NCI-H1417 (cell line): ENCODE measurements at regions not wholly inside any gene's neighbourhood (a gene's known extent, or its start where the extent isn't known, plus 50 kb on each side); places are given as distances from the start of the nearest gene placed in this dataset.
"Not testable (repeated sequence)": the region's sequence is repeated elsewhere in the genome, so short reads cannot be mapped to it uniquely, and the experiment has no call there.

Source experiments
- DNase-seq, 3 experiments: peaks; one replicate each; lab custom pipeline; 2025; lab: John Stamatoyannopoulos, UW

DNA sequence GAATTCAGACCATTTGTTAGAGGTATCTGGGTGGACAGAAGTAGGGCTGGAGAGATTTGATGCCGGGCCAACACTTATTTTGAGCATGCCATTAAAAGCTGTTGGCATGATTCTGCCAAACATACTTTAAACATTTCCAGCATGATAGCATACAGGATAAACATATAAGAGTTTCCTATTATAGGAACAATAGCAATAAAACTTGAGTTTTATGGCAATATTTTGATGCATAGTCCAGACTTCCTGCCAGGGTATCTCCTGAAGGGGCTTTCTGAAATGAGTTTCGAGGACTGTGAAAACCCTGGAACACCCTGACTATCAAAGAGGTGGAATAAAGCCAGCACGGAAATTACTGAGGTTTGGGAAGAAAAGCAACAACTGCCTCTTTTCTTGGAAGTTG lies 1398.0 kb upstream of the NXPH2 start:
- DNase-seq, result no peak

DNA sequence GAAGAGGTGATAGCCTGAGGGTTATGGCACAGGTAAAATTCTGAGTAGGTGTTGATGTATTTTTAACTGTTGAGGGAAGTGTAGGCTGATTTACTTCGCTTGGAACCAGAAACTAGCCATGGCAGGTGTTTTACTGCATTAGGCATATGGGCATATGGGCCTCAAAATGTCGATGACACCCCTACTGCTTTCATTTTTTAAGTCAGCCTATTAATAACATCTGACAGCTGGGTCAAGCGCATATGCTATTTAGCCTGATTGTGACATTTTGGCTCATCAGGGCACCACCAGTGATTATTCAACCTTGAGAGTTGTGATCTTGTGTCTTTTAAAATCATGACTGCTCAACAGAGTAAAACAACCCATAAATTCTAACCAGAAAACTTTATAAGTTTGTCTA lies 1396.9 kb upstream of the NXPH2 start:
- no peak for DNase-seq

DNA sequence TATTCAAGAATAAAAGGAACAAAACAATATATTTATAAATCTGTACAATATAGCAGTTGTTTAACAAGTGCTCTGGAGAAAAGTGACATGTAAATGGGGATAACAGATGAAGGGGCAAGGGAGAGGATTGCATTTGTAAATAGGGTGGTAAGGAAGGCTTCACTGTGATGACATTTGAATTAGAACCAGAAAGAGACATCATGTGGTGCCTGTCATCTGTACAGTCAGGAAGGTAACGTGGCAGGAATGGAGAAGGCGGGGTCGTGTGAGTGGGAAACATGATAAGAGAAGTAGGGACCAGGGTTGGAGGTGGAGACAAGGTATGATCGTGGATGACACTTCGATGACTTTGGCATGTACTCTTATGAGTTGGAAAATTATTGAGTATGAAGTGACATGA lies 1393.6 kb upstream of the NXPH2 start:
- no peak for DNase-seq

DNA sequence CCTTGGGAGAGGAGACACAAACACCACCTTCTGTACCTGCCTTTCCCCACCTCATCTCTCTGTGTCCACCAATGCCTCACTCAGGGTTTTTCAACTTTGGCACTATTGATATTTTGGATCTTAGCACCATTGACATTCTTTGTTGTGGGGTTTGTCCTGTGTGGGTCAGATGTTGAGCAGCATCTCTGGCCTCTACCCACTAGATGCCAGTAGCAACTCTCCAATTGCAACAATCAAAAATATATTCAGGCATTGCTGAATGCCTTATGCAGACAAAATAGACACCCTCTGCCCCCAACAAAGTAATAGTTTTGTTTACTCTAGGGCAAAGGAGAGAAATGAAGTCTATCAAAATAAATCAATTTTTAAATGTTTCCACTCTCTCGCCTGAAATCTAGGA lies 1384.3 kb upstream of the NXPH2 start:
- DNase-seq, result no peak

DNA sequence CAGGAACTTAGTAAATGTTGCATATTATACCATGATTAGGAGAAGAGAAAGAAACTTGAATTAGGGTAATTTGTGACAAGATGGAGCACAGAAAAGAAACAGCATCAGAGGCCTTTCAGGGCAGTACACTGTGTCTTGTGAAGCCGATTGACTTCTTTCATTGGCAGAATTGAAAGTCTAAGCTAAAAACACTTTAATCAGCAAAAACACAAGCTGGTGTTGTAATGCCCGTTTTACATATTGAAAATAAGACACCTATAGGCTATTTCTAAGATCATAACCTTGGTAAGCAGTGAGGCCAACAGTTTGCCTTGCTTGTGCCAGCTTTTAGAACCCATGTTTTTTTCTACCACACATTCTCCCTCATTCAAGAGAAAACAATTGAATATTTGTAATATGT lies 1378.1 kb upstream of the NXPH2 start:
- no peak for DNase-seq

DNA sequence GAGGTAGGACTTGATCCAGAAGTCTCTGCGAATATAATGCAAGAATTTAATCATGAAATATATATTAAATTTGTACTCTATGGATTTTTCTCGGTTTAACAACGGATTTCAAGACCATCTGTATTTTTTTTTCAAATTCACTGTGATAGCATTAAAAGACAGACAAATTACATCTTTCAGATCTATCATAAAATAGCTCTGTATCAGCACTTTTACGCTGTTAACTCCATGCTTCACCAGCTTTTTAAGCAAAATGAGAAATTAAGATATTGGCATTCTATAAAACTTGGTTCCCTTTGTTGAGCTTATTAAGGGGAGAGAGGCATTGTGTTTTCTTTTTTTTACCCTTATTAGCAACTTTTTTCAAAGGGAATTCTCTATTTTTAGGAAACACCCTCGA lies 1377.6 kb upstream of the NXPH2 start:
- no peak for DNase-seq

DNA sequence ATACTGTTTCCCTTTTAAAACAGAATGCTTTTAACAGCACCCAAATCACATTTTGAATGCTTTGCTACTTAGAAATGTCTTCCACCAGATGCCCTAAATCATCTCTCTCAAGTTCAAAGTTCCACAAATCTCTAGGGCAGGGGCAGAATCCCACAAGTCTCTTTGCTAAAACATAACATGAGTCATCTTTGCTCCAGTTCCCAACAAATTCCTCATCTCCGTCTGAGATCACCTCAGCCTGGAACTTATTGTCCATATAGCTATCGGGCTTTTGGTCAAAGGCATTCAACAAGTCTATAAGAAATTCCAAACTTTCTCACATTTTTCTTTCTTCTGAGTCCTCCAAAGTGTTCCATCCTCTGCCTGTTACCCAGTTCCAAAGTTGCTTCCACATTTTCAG lies 1374.5 kb upstream of the NXPH2 start:
- DNase-seq, result no peak

DNA sequence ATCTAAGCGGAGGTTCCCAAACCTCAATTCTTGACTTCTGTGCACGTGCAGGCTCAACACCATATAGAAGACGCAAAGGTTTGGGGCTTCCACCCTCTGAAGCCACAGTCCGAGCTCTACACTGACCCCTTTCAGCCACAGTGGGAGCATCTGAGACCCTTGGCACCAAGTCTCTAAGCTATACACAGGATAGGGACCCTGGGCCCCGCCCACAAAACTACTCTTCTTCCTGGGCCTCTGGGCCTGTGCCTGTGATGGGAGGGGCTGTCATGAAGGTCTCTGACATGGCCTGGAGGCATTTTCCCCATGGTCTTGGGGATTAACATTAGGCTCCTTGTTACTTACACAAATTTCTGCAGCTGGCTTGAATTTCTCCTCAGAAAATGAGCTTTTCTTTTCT lies 1374.1 kb upstream of the NXPH2 start:
- no peak for DNase-seq

DNA sequence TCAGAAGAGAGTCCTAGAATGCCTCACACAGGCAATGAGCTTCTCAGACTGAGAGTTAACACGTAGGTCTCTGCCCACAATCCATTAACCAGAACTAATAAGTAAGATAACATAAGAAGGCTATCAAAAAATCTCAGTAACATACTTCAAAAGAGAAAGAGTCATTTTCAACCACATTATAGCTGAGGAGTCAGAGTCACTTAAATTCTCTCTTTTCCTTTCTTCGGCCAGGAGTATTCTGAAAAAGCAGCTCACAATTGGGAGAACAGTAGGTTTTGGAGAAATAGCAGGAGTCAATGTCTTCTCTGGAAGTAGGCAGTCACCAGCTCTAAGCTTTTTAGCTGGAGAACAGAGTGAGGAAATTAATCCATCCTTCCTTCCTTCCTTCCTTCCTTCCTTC lies 1364.4 kb upstream of the NXPH2 start:
- no peak for DNase-seq

DNA sequence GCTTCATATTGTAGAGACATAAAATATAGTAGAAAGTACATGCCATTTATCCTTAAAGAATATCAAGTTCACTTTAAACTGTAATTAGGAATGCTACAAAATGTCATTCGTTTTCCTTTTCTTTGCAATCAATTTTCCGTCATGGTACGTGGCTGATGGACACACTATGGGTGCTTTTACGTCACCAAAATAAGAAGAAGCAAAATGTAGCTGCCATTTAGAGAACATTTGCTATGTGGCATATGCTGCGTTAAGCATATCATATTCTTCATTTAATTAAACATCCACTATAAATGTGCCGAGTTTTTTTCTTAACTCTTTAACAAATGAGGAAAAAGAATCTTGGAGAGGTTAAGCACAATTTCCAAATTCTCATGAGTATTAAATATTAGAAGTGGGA lies 1358.5 kb upstream of the NXPH2 start:
- no peak for DNase-seq

DNA sequence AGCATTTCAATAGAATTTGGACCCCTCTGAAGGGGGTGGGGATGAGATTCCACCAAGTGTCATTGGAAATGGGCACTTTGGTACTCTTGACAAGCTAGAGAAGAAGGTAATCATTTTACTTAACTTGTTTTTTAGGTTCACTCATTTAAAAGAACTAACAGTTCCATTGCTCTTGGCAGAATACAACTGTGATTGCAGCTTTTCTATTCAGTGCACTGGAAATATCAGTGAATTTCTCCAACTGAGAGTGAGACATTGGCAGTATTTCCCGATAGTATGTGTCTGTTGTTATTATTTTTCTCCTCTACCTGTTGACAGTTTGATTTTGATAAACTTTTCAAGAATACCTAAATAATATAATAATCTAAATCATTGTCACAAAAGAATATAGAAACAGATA lies 1356.7 kb upstream of the NXPH2 start:
- no peak for DNase-seq

DNA sequence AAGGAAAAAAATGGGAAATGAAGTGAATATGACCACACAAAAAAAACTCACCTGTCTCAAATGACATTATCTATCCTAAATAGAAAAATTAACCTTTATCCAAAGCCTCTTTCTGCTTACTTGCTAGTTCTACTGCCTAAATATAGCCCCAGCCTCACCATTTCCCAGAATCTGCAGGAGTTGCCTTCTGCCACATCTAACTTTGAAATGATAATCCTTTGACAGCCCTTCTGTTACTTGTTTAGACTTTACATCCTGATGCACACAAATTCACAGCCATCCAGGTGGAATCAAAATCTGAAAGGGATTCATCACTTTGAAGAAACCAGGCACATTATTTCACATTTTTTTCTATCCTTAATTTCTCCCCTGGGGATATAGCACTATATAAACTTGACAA lies 1356.2 kb upstream of the NXPH2 start:
- no peak for DNase-seq

DNA sequence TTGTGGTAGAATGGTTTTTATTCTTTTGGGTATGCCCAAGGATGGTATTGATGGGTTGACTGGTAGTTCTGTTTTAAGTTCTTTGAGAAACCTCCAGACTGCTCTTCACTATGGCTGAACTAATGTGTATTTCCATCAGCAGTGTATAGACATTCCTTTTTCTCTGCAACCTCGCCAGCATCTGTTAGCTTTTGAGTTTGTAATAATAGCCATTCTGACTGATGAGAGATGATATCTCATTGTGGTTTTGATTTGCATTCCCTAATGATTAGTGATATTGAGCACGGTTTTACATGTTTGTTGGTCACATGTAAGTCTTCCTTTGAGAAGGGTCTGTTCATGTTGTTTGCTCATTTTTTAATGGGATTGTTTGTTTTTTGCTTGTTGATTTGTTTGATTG lies 1348.7 kb upstream of the NXPH2 start:
- DNase-seq, result no peak

DNA sequence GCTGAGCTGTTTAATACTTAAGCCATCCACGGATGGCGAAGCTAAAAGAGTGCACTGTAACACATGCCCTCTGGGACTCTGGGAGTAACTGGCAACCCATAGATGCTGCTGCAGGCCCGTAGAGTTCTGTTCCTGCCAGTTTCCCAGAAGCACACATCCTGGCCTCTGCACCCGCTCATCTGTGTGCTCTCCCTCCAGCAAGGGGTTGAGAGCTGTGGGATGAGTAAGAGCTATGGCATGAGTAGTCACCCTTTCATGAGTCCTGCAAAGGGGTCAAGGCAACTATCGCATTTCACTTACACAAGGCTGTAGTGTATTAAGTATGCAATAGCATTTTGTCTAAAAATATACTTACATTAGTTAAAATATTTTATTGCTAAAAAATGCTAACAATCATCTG lies 1341.8 kb upstream of the NXPH2 start:
- DNase-seq, result no peak

DNA sequence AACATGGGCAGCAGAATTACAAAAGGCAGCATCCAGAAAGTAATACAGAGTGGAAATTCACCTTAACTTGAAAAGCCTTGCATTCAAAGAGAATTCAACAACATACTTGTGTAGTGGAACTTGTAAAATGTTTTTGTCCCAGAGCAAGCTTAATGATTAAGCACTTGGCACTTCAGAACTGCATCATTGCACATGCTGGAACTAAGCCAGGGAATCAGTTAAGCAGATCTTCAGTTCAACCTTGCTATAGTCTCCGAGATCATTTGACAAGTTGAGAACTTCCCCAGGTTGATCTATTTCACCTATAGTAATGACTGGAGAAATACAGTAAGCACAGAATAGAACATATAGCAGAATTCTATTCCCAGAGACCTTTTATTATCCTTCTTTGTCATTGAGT lies 1337.2 kb upstream of the NXPH2 start:
- DNase-seq, result no peak

DNA sequence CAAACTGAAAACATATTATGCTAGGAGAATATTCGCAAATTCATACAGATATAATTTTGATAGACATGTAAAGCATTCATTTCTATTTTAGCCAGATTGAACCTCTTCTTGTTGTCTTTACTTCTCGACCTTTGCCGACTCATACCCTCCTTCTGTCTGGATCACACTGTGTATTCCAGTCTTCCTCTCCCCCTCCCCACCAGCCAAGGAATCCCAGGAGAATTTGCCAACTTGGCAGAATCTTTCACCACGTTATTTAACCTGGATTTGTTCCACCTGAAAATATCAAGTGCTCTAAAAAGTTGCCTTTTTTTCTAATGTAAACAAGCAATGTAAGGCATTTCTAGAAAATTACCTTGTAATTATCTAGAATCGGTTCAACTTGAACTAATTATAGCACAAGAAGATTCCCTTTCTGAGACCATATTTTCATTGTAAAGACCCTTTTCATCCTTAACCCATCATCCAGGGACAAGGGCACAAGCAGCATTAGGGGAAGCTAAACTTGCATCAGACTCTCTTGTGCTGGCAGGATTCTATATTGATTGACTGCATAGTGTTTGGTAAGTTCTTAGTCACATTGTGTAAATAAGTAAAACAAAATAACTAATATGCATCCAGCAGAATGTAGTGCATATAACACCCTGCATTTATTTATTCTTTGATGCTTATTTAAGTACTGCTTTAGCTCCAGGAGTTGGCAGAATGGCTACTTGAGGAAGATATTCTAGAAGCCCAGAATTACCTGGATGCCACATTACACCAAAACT lies 1328.7 kb upstream of the NXPH2 start:
- no peak for DNase-seq

DNA sequence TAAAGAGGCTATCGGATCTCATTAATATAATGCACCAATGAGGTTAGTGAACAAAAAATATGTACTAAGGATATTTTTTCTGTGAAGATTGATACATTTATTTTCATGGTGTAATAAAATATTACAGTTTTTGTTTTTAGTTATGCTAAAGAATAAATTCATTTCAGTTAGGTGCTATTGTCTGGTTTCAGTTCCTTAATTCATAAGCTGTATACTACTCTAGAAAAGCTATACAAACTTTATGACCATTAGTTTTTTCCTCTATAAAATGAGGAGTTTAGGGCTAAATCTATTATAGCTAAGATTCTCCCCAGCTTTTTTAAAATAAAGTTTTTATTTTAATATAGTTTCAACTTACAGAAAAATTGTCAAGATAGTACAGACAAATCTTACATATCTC lies 1311.7 kb upstream of the NXPH2 start:
- DNase-seq, result no peak

DNA sequence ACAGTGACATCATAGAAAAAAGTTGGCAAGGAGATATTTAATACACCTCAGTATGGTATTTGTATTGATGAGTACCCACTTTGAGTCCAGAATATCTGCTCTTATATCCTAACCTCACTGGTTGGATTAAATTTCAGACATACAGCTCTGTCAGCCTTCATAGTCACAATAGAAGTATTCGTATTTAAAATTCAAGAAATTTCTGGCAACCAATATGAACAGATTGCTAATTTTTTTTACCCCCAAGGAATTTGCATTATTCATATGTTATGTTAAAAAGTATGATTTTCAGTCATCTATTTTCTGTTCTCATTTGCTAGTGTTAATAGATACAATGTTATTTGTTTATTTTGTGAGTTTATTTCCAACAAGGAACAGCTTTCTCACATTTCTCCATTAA lies 1306.8 kb upstream of the NXPH2 start:
- no peak for DNase-seq

DNA sequence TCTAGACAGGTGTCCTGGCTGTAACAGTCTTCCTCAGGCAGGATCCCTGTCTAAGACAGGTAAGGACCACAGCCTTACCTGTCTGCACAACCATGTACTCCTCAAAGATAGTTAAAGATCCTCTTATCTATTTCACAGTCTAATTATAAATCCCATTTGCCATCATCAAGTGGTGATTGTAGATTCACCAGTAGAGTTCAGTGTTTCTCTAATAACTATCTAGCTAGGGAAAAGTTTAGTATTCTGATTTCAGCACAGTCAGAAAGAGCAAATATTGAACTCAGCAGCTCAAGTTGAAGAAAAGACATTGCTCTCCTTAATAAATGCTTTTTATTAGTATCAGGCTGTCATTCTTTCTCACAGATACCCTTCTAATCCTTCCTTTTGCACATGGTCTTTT lies 1305.5 kb upstream of the NXPH2 start:
- DNase-seq, result peak in 1 of 3 experiments; percentile 31

DNA sequence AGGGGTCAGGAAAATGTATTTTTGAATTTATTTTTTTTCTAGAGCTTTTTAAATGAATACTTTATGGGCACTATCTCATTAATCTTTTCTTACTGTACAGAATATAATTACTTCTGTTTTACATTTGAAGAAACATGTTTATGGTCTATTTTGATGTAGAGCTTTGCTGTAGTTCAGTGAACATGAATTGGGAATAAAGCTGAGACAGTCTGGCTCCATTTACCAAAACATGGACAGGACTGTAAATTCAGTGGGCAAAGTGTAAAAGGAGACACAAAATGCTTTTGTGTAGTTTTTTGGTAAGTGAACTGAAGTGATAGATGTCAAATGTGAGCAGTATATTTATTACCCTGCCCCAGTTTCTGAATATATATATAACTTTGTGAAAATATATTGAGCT lies 1298.8 kb upstream of the NXPH2 start:
- DNase-seq, result no peak

DNA sequence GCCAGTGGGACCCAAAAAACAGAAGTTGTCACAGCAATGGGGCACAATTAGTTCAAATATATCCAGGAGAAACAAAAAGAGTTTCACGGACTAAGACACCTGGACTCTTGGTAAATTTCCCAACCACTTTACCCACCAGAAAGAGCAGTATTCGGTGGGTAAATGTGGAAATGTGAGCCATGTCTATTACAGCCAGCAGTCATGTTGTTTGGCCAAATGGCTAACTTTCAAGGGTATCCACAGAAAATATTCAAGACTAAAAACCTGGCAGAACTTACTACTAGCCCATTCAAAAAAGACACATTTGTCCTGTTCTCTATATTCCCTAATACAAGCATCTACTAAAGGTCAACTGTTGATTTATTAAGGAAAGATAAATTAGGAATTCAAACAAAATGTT lies 1296.0 kb upstream of the NXPH2 start:
- no peak for DNase-seq

DNA sequence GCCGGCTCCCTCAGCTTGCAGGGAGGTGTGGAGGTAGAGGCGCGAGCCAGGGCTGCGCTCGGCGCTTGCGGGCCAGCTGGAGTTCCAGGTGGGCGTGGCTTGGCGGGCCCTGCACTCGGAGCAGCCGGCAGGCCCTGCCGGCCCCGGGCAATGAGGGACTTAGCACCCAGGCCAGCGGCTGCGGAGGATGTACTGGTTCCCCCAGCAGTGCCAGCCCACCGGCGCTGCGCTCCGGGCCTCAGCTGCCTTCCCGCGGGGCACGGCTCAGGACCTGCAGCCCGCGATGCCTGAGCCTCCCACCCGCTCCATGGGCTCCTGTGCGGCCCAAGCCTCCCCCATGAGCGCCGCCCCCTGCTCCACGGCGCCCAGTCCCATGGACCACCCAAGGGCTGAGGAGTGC lies 1293.6 kb upstream of the NXPH2 start:
- not testable (repeated sequence) for DNase-seq

DNA sequence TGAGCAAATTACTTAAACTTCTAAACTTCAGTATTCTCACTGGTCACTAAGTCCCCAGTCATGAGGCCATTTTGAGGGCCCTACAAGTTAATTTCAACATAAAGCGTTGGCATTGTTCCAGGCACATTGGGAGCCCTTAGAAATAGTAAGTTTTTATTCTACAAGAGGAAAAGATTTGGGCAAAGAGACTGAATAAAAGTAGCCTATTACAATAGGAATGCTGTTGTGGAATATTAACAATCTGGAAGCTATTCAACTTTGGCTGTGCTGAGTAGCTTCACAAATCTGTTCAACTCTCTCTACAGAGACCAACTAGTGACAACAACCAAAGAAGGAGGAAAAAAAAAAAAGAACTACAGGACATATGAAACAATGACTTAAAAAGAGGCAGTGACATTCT lies 1287.5 kb upstream of the NXPH2 start:
- no peak for DNase-seq

DNA sequence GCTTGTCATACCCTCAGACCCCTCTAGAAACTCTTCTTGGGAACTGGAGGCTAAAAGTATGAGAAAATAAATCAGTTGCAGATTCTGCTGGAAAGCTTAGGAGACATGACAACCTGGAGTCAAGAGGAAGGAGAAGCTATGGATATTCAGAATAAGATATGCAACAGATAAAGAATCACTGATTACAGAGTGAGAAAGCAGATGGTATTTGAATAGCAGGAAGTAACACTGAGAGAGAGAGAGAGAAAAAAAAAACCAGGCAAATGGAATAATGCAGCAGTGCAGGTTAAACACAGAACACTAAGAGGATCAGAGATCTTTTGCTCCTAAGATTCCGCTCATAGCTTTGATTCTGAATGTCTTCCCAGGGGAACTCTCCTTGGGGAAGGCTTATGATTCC lies 1284.1 kb upstream of the NXPH2 start:
- no peak for DNase-seq

DNA sequence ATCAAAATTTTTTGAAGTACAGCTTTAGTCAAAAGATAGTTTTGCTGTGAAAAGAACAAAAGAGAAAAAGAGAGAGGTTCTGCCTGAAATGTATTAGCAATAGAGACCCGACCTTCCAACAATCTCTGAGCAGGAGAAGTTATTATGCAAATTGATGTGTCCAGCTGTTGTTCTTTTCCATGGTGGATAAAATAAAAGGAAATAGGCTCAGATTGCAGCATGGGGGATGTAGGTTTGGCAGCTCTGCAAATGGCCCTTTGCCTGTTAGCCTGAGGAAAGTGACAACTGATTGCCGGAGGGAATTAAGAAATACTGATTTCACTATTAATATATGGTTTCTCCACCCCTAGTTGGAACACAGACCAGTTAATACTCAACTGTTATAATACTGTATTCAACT lies 1283.2 kb upstream of the NXPH2 start:
- DNase-seq, result no peak
